HG03558 (cell line): ENCODE measurements at regions not wholly inside any gene's neighbourhood (a gene's known extent, or its start where the extent isn't known, plus 50 kb on each side); places are given as distances from the start of the nearest gene placed in this dataset.

Experiments
- ATAC-seq: cut with Tn5 transposase; IDR thresholded peaks from one replicate; pipeline ENCODE4 v1.9.1; 2021; ENCODE audit warnings: moderate number of reproducible peaks; ENCODE audit not compliant: unreplicated experiment; ENCODE audit errors: extremely low read depth

DNA sequence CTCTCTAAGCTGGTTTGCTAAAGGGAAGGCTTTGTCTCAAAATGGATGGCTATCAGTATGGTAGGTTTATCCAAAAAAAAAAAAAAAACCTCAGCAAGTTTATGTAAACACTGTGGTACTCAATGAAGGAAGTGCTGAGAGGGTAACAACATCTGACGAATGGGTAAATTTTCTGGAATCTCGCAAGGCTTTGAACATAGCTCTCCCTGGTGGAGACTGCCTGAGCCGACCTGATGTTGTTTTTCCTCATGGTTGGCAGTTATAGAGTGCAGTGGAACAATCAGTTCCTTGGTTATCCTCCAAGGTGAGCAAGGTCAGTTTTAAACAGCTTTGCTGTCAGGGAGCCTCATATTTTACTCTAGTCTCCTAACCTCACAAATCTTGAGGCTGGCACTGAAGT is 94.6 kb downstream of the ZPLD1 start:
- ATAC-seq = no peak

DNA sequence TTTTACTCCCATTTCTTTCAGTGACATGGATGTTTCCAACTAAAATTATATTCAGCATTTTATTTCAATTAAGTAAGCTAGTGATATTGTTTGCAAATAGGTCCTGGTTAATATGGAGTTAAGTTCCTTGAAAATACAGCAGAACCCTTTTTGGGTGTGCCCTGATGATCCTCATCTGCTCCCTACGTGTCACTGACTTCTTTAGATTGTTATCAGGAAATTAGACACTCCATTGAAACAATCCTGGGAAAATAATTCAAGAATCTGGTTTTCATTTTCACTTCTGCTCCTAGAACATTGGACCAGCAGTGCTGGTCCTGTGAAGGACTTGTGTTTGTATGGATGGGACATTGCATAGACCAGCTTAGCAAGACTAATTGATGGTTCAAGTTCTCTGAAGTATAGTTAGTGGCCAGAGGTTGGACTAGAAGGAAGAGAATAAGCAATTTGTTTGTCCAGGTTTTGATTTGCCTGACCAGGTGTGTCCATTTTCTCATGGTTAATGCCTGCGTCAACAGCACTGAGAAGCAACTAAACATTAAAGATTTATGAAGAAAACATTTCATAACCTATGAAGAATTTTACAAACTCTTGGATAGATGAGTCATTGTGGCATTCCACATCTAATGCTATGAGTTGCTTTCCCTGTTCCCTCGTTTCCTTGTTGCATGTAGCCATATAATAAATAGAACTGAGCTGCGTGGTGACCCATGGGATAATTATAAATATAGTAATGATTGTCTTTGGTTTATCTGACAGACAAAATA is 95.8 kb downstream of the ZPLD1 start:
- no peak for ATAC-seq

DNA sequence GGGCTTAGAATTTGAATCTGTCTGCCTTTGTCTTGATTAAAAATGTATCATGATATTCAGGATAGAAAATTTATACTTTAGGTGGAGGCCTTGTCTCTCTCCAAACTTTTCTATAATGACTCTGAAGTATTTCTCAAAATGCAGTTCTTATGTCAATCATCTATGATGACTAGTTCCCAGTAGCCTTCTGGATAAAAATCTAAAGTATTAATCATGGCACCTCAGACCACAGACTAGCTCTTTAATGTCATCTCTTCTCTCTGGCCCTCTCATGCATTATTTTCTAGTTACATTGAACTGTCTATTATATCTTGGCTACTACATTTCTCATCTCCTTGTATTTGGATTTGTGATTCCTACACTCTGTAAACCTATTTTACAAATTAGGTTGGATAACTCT is 96.9 kb downstream of the ZPLD1 start:
- ATAC-seq = no peak

DNA sequence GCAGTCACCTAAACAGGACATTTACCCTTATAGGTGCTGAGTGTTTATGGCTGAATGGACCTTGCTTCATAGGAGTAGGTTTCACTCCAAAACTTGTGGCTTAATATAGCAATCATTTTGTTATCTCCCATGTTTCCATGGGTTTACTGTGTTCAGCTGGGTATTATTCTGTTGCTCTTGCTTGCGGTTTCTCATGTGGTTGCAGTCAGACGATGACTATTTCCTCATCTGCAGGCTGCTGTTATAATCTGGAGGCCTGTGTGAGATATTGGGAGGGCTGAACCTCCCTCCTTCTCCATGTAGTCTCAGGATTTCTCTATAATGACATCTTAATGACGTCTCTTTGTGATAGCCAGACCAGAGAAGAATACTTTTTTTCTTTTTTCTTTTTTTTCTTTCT is 98.1 kb downstream of the ZPLD1 start:
- ATAC-seq = no peak

DNA sequence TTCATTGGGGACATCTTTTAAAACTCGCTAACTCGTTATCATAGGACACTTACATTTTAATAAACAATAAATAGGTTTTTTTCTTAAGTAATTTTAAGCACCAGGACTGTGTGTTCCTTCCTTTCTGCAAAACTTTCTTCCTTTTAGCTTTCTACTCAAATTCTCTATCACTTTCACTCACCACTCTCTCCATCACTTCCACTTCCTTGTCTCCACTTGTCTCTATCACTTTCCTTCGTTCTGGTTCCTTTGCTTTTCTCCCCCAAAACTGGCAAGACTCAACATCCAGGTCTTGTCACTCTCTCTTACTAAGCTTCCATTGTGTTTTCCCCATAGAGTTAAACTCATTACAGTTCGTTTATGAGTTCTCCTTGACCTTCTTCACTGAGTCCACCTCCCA is 99.0 kb downstream of the ZPLD1 start:
- no peak for ATAC-seq

DNA sequence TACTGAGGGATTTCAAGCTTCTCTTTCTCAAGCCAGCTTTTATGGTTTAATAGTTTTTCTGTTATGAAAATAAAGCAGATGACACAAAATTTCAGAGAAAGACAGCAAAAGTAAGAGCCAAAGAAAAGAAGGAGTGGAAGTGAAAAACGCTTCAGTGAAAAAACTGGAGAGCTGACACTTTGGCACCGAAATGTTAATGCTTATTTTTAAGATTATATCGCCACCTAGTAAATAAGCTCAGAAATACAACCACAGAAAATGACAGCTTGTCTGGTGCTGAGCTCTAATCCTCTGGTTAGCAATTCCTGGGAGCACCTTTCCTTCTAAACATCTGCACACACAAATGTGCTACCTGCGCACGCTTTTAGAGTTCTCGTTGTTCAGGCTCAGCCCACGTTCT is 101.6 kb downstream of the ZPLD1 start:
- ATAC-seq = no peak

DNA sequence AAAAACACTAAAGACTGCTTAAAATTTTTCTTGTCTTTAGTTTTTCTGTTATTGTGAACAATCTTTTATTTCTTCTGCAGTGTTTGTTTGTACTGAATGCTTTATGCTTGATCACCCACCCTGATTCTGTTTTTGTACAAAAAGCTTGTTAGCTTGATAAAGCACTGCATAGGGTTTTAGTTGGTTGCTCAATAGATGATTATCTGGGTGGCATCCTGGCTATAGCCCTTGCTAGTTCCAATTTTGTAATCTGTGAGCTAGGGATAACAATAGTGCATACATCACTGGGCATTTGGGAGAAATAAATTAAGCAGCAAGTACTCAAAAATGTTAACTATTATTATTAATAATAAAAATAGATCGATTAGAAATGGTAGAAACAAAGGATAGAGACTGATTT is 102.3 kb downstream of the ZPLD1 start:
- no peak for ATAC-seq

DNA sequence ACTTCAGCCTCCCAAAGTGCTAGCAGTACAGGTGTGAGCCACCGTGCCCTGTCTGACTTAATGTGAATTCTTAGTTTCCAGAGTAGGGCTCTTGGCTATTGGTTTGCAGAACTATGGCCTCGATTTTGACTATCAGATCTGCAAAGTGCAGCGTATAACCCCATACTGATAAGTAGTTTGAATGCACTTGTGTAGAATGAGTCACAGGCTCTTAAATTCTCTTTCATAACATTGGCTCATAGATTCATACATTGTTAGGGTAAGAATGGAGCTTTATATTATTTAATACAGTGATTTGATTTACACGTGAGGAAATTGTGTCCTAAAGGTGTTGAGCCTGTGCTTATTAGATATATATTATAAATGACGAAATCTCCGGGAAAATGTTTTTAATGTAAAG is 109.9 kb downstream of the ZPLD1 start:
- ATAC-seq = no peak

DNA sequence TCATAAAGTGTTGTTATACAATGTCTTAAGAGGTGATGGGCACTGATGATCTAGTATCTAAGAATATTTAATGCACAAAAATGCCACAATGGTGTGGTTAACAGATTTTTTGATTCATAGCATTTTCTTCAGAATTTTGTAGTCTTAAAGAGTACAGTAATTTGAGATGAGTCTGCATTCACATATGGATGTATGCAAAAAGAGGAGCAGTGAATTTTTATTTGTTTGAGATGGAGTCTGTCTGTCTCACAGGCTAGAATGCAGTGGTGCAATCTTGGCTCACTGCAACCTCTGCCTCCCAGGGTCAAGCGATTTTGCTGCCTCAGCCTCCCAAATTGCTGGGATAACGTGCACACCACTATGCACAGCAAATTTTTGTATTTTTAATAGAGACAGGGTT is 110.5 kb downstream of the ZPLD1 start:
- no peak for ATAC-seq

DNA sequence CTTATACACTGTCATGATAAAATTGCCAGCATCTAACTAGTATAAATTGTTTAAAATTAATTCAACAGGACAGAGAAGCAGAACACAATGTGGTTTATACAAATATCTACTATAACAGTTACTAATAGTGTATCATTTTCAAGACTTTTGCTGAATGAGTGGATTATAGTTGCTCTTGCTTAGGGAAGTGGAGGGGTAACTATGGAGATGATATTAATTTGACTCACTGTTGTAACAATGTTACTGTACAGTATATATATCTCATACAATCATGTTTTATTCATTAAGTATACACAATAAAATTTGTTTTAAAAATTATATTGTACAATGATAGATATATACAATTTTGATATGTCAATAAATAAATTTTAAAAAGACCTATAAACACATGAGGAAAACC is 119.1 kb downstream of the ZPLD1 start:
- ATAC-seq = no peak

DNA sequence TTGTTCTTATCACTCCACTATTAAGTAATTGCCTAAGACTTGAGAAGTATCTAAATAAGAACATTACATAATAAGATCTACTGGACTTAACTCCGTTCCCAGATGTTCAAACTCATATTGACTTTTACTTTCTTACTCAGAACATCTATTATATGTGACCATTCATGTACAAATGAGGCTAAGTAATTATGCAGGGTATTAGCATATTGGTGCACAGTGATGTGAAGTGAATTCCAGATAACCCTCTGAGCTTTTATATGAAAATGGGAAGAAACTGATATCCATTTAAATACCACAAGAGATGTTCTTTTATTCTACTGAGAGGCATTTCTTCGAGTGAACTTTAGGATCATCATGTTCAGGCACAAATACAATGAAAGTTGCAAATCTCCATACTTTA is 135.7 kb downstream of the ZPLD1 start:
- ATAC-seq = no peak

DNA sequence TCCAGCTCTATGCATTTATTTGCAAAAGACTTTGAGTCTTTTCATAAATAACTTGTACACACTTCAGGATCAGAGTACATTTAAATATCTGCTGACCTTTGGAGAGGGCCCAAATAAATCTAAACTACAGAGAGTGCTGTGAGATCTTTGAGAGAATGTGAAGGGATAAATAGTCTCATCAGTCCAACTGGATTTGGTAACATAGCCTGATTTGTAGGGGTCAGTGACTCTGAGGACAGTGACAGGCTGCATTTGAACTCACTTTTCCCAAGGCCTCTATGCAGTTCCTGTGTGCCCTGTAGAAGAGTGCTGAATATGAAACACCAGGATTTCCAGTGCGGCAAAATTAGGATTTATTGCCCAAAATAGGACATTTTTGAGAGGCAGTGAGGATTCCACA is 136.2 kb downstream of the ZPLD1 start:
- no peak for ATAC-seq

DNA sequence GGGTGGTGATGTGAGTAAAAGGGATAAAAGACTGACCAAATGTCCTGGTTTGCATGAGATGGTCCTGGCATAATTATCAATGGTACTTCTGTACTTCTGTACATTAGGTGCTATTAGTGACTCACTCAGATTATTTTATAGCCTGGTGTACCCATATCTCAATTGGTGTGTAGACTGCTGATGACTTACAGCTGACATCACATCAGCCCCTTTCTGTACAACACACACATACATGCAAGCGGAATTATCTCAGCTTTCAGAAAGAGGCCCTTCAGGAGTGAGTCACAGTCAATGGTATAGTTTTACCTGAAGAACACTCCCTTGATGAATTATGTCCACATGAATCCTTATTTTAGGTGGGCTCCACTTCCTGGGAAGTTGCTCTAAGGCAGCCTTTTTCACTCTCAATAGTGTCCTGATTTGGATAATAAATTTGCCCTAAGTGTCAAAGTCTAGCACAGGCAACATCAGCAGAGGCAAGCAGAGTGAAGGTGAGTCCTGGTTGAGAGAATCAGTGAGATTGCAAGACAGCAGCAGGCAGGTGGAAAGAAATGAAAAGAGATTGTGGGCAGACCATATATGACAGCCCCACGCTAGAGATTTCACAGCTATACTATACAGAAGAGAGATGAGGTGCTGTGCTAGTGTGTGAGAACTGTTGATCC is 137.0 kb downstream of the ZPLD1 start:
- no peak for ATAC-seq

DNA sequence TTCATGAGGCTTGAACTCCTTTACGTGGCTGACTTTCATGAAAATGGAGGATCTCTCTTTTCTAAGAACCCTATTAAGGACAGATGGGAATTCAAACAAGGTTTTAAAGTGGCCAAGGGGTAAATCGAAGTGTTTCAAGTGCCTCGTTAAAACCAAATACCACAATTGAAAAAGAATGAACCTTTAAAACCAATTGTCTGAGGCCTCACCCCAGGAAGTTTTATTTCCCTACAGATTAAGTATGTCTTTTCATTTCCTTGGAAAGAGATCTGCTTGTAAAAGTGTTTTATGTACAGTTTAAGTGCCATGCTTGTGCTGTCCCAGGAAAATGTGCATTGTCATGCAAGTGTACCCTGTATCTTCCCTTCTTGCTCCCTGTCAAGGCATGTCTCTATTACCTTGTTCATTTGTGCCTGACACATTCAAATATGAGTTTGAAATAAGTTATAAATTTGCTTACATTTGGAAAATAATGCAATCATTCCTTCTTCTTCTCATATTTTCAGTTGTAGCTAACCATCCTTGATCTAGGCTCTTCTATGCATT is 138.7 kb downstream of the ZPLD1 start:
- no peak for ATAC-seq

DNA sequence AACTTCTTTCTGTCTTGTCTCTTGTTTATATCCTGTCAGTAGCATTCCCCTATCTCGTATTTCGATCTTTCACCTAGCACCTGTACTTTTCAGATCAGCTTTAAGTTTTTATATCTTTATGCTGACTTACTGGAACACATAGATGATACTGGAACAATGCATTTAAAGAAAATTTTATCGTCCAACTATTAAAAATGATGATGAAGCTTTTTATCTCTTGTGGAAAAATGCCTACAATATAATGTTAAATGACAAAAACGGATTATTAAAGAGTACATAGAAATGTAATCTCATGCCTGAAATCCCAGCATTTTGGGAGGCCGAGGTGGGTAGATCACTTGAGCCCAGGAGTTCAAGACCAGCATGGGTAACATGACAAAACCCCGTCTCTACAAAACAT is 139.5 kb downstream of the ZPLD1 start:
- no peak for ATAC-seq

DNA sequence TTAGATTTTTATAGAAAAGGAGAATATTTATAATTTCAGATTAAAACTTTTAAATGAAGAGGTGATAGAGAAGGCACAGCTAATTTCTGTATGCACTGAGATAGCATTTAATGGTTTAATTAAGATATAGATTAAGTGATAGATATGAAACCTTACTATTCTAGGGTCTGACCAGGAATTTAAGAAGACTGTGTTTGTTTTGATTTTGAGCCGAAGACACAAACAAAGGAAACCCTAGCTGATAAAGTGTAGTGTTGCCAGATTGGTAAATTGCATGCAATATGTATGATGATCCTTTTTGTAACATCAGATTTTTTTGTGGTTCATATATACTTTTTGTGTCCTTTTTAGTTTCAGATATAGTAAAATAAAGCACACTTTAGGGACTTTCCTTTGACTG is 141.8 kb downstream of the ZPLD1 start:
- ATAC-seq = no peak

DNA sequence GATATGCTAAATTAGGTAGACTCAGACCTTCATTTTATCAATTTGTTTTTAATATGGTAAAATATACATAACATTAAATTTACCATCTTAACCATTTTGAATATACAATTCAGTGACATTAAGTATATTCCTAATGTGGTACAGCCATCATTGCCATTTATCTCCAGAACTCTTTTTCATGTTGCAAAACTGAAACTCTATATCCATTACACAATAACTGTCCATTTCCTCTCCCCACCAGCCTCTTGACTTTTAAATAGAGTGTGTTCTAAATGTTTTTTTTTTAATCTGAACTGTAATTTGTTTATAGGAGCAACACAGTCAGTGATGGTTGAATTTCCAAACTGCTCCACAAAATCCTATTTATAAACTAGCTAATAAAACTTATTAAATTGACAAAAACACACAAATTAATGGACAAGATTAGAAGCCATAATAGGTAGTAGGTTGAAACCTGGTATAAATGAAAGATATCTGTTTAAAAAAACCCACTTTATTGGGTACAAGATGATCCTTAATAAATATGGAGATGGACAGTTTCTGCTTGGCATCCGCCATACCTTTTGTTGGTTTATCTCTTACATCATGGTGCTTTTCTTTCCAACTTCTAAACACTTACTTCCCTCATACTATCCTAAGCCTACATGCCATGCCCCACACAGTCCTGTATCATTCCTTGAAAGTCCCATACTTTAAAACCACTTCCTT is 142.4 kb downstream of the ZPLD1 start:
- ATAC-seq = no peak

DNA sequence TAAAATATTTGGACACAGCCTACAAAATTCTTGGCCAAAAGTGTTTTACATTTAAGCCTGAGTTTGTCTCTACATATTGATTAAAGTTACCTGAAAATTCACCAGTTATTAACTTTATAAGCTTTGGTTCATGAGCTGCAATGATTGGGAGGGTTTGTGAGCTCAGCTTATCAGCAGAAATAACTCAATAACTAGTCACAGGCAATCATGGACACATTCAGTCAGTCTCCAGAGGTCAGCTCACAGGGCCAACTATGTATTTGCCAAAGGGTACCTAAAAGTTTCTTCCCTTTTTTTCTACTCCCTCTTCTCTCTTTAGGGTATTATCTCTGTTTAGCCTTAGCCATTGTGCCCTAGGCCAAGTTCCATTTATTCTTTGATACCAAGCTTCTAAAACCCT is 145.9 kb downstream of the ZPLD1 start:
- no peak for ATAC-seq

DNA sequence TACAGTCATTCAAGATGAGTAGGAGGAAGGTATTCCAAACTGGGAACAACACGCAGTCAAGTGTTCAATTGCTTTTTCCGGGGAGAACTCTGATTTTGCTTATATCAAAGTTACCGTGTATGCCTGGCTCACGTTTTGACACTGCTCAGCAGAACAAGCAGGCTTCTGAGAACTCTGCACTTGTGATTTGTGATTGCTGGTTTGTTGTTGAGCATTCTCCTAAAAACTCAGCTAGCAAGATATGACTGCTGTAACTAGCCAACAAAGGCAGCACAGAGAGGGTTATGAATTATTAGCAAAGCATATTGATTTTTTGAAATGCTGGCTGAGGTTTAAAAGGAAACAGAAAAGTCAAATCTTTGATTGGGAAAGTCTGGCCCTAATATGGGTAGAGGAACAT is 151.7 kb downstream of the ZPLD1 start:
- no peak for ATAC-seq

DNA sequence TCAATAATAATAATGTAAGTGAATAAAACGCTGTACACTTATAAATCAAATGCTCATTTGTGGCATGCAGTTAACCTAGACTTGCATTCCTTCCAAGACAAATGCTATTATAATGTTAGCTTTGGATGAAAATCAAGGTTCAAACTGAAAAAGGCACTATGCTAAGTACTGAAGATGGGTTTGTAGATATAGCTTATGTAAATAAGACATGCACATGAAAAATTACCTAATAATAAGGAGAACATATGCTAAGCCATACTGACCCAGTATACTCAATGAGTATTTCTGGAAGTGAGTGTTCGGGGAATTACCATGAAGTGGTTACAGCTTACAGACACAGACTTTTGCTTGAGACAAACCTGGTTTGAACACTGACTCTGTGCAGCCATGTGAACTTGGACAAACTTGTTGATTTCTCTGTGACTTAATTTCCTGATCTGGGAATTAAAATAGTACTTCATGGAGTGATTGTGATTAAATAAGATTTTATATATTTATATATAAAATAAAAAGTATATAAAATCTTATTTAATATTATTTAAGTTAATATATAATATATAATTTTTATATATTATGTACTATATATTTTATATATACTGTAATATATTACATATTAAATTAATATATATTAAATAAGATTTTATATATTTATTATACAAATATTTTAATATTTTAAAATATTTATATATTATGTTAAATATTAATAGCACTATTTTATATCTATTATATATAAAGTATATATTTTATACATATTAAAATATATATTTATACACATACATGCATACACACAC is 159.2 kb downstream of the ZPLD1 start:
- no peak for ATAC-seq

DNA sequence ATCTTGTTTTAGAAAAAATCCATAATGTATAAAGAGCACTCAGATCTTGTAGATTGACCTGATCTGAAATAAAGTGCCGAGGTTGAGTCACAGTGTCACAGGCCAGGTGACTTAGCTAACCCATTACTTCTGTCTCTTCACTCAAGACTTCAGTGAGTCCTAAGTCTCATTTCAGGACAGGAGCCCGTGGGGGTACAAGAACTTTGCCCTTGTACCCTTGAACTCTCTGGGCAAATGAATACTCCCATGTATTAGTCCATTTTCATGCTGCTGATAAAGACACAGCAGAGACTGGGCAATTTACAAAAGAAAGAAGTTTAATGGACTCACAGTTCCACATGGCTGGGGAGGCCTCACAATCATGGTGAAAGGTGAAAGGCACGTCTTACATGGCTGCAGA is 160.2 kb downstream of the ZPLD1 start:
- ATAC-seq = no peak
